Esophagus squamous epithelium (tissue), 4 donors: ENCODE measurements at regions not wholly inside any gene's neighbourhood (a gene's known extent, or its start where the extent isn't known, plus 50 kb on each side); places are given as distances from the start of the nearest gene placed in this dataset.

Experiments used
- POLR2A ChIP-seq, 4 donors: fragments of 450-650 bp; IDR thresholded peaks; one replicate each; pipeline ENCODE4 v1.6.1; 2017; ENCODE audit warnings: antibody characterized with exemption in 4 of 4, mild to moderate bottlenecking in 4 of 4, moderate library complexity in 3 of 4
- TF ChIP-seq, protein P1 (sequence below), 6 experiments: fragments of 450-650 bp in 4 of 6; fragments of 200-600 bp in 2 of 6; sonication (generic) in 2 of 6; IDR thresholded peaks; one replicate each; pipeline ENCODE4 v1.5.1; 2016 to 2019; ENCODE audit warnings: antibody characterized with exemption in 6 of 6, mild to moderate bottlenecking in 4 of 6, moderate library complexity in 4 of 6

DNA sequence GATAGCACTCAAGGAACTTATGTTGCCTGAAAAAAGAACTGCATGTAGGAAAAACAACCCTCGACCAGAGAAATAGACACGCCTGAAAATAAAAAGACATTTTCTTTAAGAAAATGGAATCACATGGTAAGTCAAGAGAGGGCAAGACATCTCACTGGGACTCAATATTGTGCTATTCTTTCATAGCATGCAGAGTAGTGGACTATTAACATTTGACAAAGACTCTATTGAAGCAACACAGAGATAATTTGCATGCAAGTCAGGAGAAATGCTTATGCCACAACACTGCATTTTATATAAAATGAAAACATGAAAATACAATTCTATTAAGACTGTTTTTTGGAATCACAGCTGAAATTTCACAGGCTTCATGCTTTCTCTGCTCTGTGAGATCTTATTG lies 77.9 kb upstream of the RHOBTB1 start:
- TF ChIP-seq, protein P1, sequence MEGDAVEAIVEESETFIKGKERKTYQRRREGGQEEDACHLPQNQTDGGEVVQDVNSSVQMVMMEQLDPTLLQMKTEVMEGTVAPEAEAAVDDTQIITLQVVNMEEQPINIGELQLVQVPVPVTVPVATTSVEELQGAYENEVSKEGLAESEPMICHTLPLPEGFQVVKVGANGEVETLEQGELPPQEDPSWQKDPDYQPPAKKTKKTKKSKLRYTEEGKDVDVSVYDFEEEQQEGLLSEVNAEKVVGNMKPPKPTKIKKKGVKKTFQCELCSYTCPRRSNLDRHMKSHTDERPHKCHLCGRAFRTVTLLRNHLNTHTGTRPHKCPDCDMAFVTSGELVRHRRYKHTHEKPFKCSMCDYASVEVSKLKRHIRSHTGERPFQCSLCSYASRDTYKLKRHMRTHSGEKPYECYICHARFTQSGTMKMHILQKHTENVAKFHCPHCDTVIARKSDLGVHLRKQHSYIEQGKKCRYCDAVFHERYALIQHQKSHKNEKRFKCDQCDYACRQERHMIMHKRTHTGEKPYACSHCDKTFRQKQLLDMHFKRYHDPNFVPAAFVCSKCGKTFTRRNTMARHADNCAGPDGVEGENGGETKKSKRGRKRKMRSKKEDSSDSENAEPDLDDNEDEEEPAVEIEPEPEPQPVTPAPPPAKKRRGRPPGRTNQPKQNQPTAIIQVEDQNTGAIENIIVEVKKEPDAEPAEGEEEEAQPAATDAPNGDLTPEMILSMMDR (IDR thresholded peaks at IDR 0.05): no peak
- TF ChIP-seq POLR2A (IDR thresholded peaks at IDR 0.05): no peak
